Common myeloid progenitor, CD34-positive (primary cell): ENCODE measurements at regions not wholly inside any gene's neighbourhood (a gene's known extent, or its start where the extent isn't known, plus 50 kb on each side); places are given as distances from the start of the nearest gene placed in this dataset.

Experiments used
- CTCF ChIA-PET: fragments of 350-600 bp; sonication (Branson Sonifier 250); formaldehyde crosslinking; loops from one replicate; lab custom pipeline; 2021; ENCODE audit warnings: antibody characterized with exemption; lab: Charles Lee
- POLR2A ChIA-PET: fragments of 350-600 bp; sonication (Branson Sonifier 250); formaldehyde crosslinking; loops from one replicate; lab custom pipeline; 2021; ENCODE audit warnings: antibody characterized with exemption; lab: Charles Lee
- DNase-seq, 3 donors: peaks; one replicate each; pipeline versions ENCODE4 v3.0.0 to v3.0.0-alpha.2; 2013
- H3K27ac ChIP-seq, 2 experiments: 1 replicate in 1 of 2; 2 replicates in 1 of 2; pipeline ENCODE4 v1.7.0; 2013; ENCODE audit warnings: inconsistent platforms in 2 of 2, low read length in 2 of 2, mild to moderate bottlenecking in 2 of 2, low read depth in 1 of 2, moderate library complexity in 1 of 2; ENCODE audit not compliant: severe bottlenecking in 2 of 2, insufficient read depth in 1 of 2, poor library complexity in 1 of 2
- H3K27me3 ChIP-seq, 5 experiments: replicated peaks in 2 of 5; 1 replicate in 3 of 5; 2 replicates in 2 of 5; pipeline versions ENCODE4 v1.6.1 to v1.7.0; 2013; ENCODE audit warnings: low read length in 4 of 5, mild to moderate bottlenecking in 2 of 5, moderate library complexity in 2 of 5, inconsistent platforms in 1 of 5; ENCODE audit not compliant: insufficient read depth in 5 of 5, control insufficient read depth in 4 of 5
- H3K36me3 ChIP-seq, 4 experiments: 1 replicate in 2 of 4; 2 replicates in 2 of 4; pipeline versions ENCODE4 v1.6.1 to v1.7.0; 2013; ENCODE audit warnings: low read length in 3 of 4, control low read depth in 1 of 4, mild to moderate bottlenecking in 1 of 4; ENCODE audit not compliant: control insufficient read depth in 4 of 4, insufficient read depth in 4 of 4
- H3K4me1 ChIP-seq, 4 experiments: 1 replicate in 3 of 4; 2 replicates in 1 of 4; pipeline versions ENCODE4 v1.6.1 to v1.7.1; 2013; ENCODE audit warnings: low read length in 3 of 4, mild to moderate bottlenecking in 3 of 4, control low read depth in 1 of 4, inconsistent platforms in 1 of 4, moderate library complexity in 1 of 4; ENCODE audit not compliant: control insufficient read depth in 4 of 4, insufficient read depth in 4 of 4; ENCODE audit errors: control extremely low read depth in 1 of 4
- H3K4me3 ChIP-seq, 7 experiments: 1 replicate in 4 of 7; 2 replicates in 3 of 7; pipeline versions ENCODE4 v1.5.1 to v1.7.0; 2013; ENCODE audit warnings: mild to moderate bottlenecking in 7 of 7, low read length in 6 of 7, moderate library complexity in 6 of 7, inconsistent platforms in 2 of 7, low read depth in 2 of 7, control low read depth in 1 of 7; ENCODE audit not compliant: insufficient read depth in 4 of 7, control insufficient read depth in 1 of 7; ENCODE audit errors: extremely low read depth in 1 of 7
- H3K9me3 ChIP-seq, 5 experiments: 1 replicate in 4 of 5; 2 replicates in 1 of 5; pipeline versions ENCODE4 v1.6.1 to v1.7.1; 2013; ENCODE audit warnings: low read length in 4 of 5, mild to moderate bottlenecking in 2 of 5, inconsistent platforms in 1 of 5, low read depth in 1 of 5, moderate library complexity in 1 of 5; ENCODE audit not compliant: control insufficient read depth in 4 of 5, insufficient read depth in 2 of 5; ENCODE audit errors: control extremely low read depth in 1 of 5
- WGBS: methylation state at CpG from one replicate; pipeline ENCODE4 v1.1.5; 2013; ENCODE audit not compliant: insufficient coverage; 5-methylcytosine and 5-hydroxymethylcytosine counted together

GRCh38 chr11:19603771-19604170, 108.9 kb upstream of the NAV2 start:
- CTCF ChIA-PET = no interaction called here

GRCh38 chr11:19602891-19603290, 109.7 kb upstream of the NAV2 start:
- DNase-seq = no peak
- Histone ChIP-seq H3K4me1 (no peaks in the 10 kb centered on the region), H3K9me3 (peaks cover 0 to 3% (median 0%) of the 10 kb centered on the region in 5 experiments), H3K36me3 (no peaks in the 10 kb centered on the region), H3K27ac (no peak overlapping the region), H3K4me3 (no peak overlapping the region), H3K27me3 (no peaks in the 10 kb centered on the region)
- WGBS = 91% methylated on average over 4 of the region's 6 CpGs
- POLR2A ChIA-PET = no interaction called here
- CTCF ChIA-PET = no interaction called here

More at GRCh38 chr11:19603771-19604170, 108.9 kb upstream of the NAV2 start:
- H3K4me3 ChIP-seq = no peak overlapping the region
- H3K36me3 ChIP-seq = no peaks in the 10 kb centered on the region
- H3K27ac ChIP-seq = no peak overlapping the region
- no peak for DNase-seq
- no peaks in the 10 kb centered on the region for H3K4me1 ChIP-seq
- no peaks in the 10 kb centered on the region for H3K27me3 ChIP-seq
- POLR2A ChIA-PET = no interaction called here
- H3K9me3 ChIP-seq = peaks cover 0 to 3% (median 0%) of the 10 kb centered on the region in 5 experiments
- WGBS = 96% methylated on average over 2 of the region's 2 CpGs

- peaks cover 0 to 3% (median 0%) of the 10 kb centered on the region in 5 experiments for H3K9me3 ChIP-seq
- H3K4me3 ChIP-seq = no peak overlapping the region
- no peaks in the 10 kb centered on the region for H3K27me3 ChIP-seq
- no peak for DNase-seq
- H3K36me3 ChIP-seq = no peaks in the 10 kb centered on the region
- no peaks in the 10 kb centered on the region for H3K4me1 ChIP-seq
- no peak overlapping the region for H3K27ac ChIP-seq
- ChIA-PET CTCF (no interaction called here), POLR2A (no interaction called here)
- 97% methylated on average over 5 of the region's 6 CpGs for WGBS
These were observed 110.2 kb upstream of the NAV2 start for GRCh38 chr11:19602406-19602805.

- no peak overlapping the region for H3K4me3 ChIP-seq
- WGBS = no CpG with 5 or more reads among the region's 2 CpGs
- H3K27ac ChIP-seq = no peak overlapping the region
- DNase-seq = no peak
- peaks cover 0 to 1% (median 0%) of the 10 kb centered on the region in 5 experiments for H3K27me3 ChIP-seq
- H3K4me1 ChIP-seq = peaks cover 0 to 3% (median 0%) of the 10 kb centered on the region in 4 experiments
- CTCF ChIA-PET = interaction anchor here (1.6 kb wide), 1 partner anchor 9 kb away, joined by 3 read pairs; no protein-coding TSS in a partner anchor
- peaks cover 0 to 3% (median 0%) of the 10 kb centered on the region in 5 experiments for H3K9me3 ChIP-seq
- H3K36me3 ChIP-seq = no peaks in the 10 kb centered on the region
- POLR2A ChIA-PET = no interaction called here
These were observed 111.4 kb upstream of the NAV2 start for GRCh38 chr11:19601235-19601634.

GRCh38 chr11:19599681-19600080, 113.0 kb upstream of the NAV2 start:
- 100% methylated on average over 3 of the region's 4 CpGs for WGBS
- no peak overlapping the region for H3K27ac ChIP-seq
- peaks cover 0 to 3% (median 0%) of the 10 kb centered on the region in 5 experiments for H3K9me3 ChIP-seq
- no peak overlapping the region for H3K4me3 ChIP-seq
- peaks cover 0 to 1% (median 0%) of the 10 kb centered on the region in 5 experiments for H3K27me3 ChIP-seq
- DNase-seq = no peak
- ChIA-PET POLR2A (no interaction called here), CTCF (no interaction called here)
- H3K4me1 ChIP-seq = peaks cover 0 to 3% (median 0%) of the 10 kb centered on the region in 4 experiments
- H3K36me3 ChIP-seq = no peaks in the 10 kb centered on the region

GRCh38 chr11:19598876-19599486, 113.7 kb upstream of the NAV2 start:
- Histone ChIP-seq H3K4me3 (no peak overlapping the region), H3K27ac (no peak overlapping the region), H3K36me3 (no peaks in the 10 kb centered on the region), H3K27me3 (peaks cover 0 to 1% (median 0%) of the 10 kb centered on the region in 5 experiments), H3K4me1 (peaks cover 0 to 3% (median 0%) of the 10 kb centered on the region in 4 experiments), H3K9me3 (no peaks in the 10 kb centered on the region)
- CTCF ChIA-PET = no interaction called here
- 100% methylated on average over 2 of the region's 4 CpGs for WGBS
- DNase-seq = no peak
- POLR2A ChIA-PET = no interaction called here

- DNase-seq = no peak
- 67% methylated on average over 3 of the region's 3 CpGs for WGBS
- Histone ChIP-seq H3K4me1 (peaks cover 0 to 3% (median 0%) of the 10 kb centered on the region in 4 experiments), H3K9me3 (no peaks in the 10 kb centered on the region), H3K27me3 (peaks cover 0 to 1% (median 0%) of the 10 kb centered on the region in 5 experiments), H3K27ac (no peak overlapping the region), H3K36me3 (no peaks in the 10 kb centered on the region), H3K4me3 (no peak overlapping the region)
- CTCF ChIA-PET = no interaction called here
- POLR2A ChIA-PET = no interaction called here
These were observed 114.2 kb upstream of the NAV2 start for GRCh38 chr11:19598456-19598855.
